ENCODE measurements at regions not wholly inside any gene's neighbourhood (a gene's known extent, or its start where the extent isn't known, plus 50 kb on each side); places are given as distances from the start of the nearest gene placed in this dataset.

DNA sequence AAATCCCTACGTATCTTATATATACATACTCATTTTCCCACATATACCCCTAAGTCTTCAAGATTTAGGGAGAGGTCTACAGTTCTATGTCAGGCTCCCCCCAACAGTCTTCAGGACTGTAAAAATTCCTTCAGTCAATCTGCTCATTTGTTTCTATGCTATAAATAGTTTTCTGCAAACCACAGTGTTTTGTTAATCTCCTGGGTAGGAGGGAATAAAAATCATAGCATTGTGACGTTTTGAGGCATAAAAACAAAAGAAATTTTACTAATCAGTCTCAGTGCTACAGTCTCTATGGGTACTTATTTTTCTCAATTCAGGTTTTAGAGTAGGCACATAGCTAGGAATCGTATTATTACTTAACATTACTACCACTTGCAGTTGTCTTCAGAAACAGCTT is 552.8 kb upstream of the LRRC4C start:
- TF ChIP-seq, protein P1, sequence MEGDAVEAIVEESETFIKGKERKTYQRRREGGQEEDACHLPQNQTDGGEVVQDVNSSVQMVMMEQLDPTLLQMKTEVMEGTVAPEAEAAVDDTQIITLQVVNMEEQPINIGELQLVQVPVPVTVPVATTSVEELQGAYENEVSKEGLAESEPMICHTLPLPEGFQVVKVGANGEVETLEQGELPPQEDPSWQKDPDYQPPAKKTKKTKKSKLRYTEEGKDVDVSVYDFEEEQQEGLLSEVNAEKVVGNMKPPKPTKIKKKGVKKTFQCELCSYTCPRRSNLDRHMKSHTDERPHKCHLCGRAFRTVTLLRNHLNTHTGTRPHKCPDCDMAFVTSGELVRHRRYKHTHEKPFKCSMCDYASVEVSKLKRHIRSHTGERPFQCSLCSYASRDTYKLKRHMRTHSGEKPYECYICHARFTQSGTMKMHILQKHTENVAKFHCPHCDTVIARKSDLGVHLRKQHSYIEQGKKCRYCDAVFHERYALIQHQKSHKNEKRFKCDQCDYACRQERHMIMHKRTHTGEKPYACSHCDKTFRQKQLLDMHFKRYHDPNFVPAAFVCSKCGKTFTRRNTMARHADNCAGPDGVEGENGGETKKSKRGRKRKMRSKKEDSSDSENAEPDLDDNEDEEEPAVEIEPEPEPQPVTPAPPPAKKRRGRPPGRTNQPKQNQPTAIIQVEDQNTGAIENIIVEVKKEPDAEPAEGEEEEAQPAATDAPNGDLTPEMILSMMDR (IDR thresholded peaks at IDR 0.05 in 4 of 5, conservative IDR thresholded peaks at IDR 0.05 in 1 of 5) = no peak
- TF ChIP-seq POLR2A (IDR thresholded peaks at IDR 0.05) = no peak
